ENCODE measurements at regions not wholly inside any gene's neighbourhood (a gene's known extent, or its start where the extent isn't known, plus 50 kb on each side); places are given as distances from the start of the nearest gene placed in this dataset.
"Not testable (repeated sequence)": the region's sequence is repeated elsewhere in the genome, so short reads cannot be mapped to it uniquely, and the experiment has no call there.

GRCh38 chrX:47748576-47748975 is 88.1 kb upstream of the ZNF81 start:
- no peak for TF ChIP-seq CTCF (IDR thresholded peaks at IDR 0.05; ENCODE audit: low read depth, low read length, missing control alignments)
- no peak for DNase-seq (ENCODE audit: low read depth)
- in situ Hi-C loops (cut with HindIII; ENCODE audit: low sequenced_read_pairs) = no loop called here
- H3K4me3 ChIP-seq (ENCODE audit: low read depth, low read length) = no peak overlapping the region

GRCh38 chrX:47746446-47746845 is 87.5 kb upstream of the UXT start:
- DNase-seq (ENCODE audit: low read depth) = no peak
- no peak for TF ChIP-seq CTCF (IDR thresholded peaks at IDR 0.05; ENCODE audit: low read depth, low read length, missing control alignments)
- H3K4me3 ChIP-seq (ENCODE audit: low read depth, low read length) = no peak overlapping the region
- in situ Hi-C loops (cut with HindIII; ENCODE audit: low sequenced_read_pairs) = no loop called here

GRCh38 chrX:47745416-47745815 is 86.4 kb upstream of the UXT start:
- no peak for DNase-seq (ENCODE audit: low read depth)
- no peak overlapping the region for H3K4me3 ChIP-seq (ENCODE audit: low read depth, low read length)
- no peak for TF ChIP-seq CTCF (IDR thresholded peaks at IDR 0.05; ENCODE audit: low read depth, low read length, missing control alignments)
- in situ Hi-C loops (cut with HindIII; ENCODE audit: low sequenced_read_pairs) = no loop called here

- in situ Hi-C loops (cut with HindIII; ENCODE audit: low sequenced_read_pairs) = no loop called here
- no peak for TF ChIP-seq CTCF (IDR thresholded peaks at IDR 0.05; ENCODE audit: low read depth, low read length, missing control alignments)
- H3K4me3 ChIP-seq (ENCODE audit: low read depth, low read length) = no peak overlapping the region
- DNase-seq (ENCODE audit: low read depth) = no peak
Observed at GRCh38 chrX:47743504-47743903, 84.5 kb upstream of the UXT start.

GRCh38 chrX:47738870-47739269 is 79.9 kb upstream of the UXT start:
- in situ Hi-C loops (cut with HindIII; ENCODE audit: low sequenced_read_pairs); DNase-seq (ENCODE audit: low read depth); H3K4me3 ChIP-seq (ENCODE audit: low read depth, low read length): not testable (repeated sequence)

GRCh38 chrX:47723689-47724088 is 64.7 kb upstream of the UXT start:
- no peak for DNase-seq (ENCODE audit: low read depth)
- H3K4me3 ChIP-seq (ENCODE audit: low read depth, low read length) = no peak overlapping the region
- in situ Hi-C loops (cut with HindIII; ENCODE audit: low sequenced_read_pairs) = no loop called here
- no peak for TF ChIP-seq CTCF (IDR thresholded peaks at IDR 0.05; ENCODE audit: low read depth, low read length, missing control alignments)

GRCh38 chrX:47723083-47723482 is 64.1 kb upstream of the UXT start:
- no peak overlapping the region for H3K4me3 ChIP-seq (ENCODE audit: low read depth, low read length)
- in situ Hi-C loops (cut with HindIII; ENCODE audit: low sequenced_read_pairs) = no loop called here
- no peak for DNase-seq (ENCODE audit: low read depth)
- TF ChIP-seq CTCF (IDR thresholded peaks at IDR 0.05; ENCODE audit: low read depth, low read length, missing control alignments) = no peak
